ENCODE measurements at regions not wholly inside any gene's neighbourhood (a gene's known extent, or its start where the extent isn't known, plus 50 kb on each side); places are given as distances from the start of the nearest gene placed in this dataset.

- Histone ChIP-seq H3K4me1 (ENCODE audit: insufficient read depth) (no peaks in the 10 kb centered on the region), H3K27ac (ENCODE audit: low read depth) (no peak overlapping the region), H3K4me3 (no peak overlapping the region), H3K4me2 (no peak overlapping the region), H2AFZ (no peak overlapping the region), H4K20me1 (replicated peaks; ENCODE audit: insufficient read depth) (no peaks in the 10 kb centered on the region), H3K9me2 (ENCODE audit: insufficient read depth) (no peaks in the 10 kb centered on the region), H3F3A (replicated peaks; ENCODE audit: low read depth) (no peaks in the 10 kb centered on the region), H3K79me2 (replicated peaks; ENCODE audit: insufficient read depth) (no peaks in the 10 kb centered on the region), H3K27me3 (ENCODE audit: insufficient read depth) (no peaks in the 10 kb centered on the region), H3K36me3 (ENCODE audit: insufficient read depth) (no peaks in the 10 kb centered on the region)
- no peak for ATAC-seq
- H3K4me3 Mint-ChIP-seq: no peak overlapping the region
- H3K4me1 Mint-ChIP-seq: no peaks in the 10 kb centered on the region
- H3K36me3 Mint-ChIP-seq (ENCODE audit: low read depth): peaks cover 9% of the 10 kb centered on the region; the same call in 2 of the 3 replicates
- TF ChIP-seq STAT1 (IDR thresholded peaks at IDR 0.05; ENCODE audit: unreplicated experiment): no peak
- TF ChIP-seq, protein P1, sequence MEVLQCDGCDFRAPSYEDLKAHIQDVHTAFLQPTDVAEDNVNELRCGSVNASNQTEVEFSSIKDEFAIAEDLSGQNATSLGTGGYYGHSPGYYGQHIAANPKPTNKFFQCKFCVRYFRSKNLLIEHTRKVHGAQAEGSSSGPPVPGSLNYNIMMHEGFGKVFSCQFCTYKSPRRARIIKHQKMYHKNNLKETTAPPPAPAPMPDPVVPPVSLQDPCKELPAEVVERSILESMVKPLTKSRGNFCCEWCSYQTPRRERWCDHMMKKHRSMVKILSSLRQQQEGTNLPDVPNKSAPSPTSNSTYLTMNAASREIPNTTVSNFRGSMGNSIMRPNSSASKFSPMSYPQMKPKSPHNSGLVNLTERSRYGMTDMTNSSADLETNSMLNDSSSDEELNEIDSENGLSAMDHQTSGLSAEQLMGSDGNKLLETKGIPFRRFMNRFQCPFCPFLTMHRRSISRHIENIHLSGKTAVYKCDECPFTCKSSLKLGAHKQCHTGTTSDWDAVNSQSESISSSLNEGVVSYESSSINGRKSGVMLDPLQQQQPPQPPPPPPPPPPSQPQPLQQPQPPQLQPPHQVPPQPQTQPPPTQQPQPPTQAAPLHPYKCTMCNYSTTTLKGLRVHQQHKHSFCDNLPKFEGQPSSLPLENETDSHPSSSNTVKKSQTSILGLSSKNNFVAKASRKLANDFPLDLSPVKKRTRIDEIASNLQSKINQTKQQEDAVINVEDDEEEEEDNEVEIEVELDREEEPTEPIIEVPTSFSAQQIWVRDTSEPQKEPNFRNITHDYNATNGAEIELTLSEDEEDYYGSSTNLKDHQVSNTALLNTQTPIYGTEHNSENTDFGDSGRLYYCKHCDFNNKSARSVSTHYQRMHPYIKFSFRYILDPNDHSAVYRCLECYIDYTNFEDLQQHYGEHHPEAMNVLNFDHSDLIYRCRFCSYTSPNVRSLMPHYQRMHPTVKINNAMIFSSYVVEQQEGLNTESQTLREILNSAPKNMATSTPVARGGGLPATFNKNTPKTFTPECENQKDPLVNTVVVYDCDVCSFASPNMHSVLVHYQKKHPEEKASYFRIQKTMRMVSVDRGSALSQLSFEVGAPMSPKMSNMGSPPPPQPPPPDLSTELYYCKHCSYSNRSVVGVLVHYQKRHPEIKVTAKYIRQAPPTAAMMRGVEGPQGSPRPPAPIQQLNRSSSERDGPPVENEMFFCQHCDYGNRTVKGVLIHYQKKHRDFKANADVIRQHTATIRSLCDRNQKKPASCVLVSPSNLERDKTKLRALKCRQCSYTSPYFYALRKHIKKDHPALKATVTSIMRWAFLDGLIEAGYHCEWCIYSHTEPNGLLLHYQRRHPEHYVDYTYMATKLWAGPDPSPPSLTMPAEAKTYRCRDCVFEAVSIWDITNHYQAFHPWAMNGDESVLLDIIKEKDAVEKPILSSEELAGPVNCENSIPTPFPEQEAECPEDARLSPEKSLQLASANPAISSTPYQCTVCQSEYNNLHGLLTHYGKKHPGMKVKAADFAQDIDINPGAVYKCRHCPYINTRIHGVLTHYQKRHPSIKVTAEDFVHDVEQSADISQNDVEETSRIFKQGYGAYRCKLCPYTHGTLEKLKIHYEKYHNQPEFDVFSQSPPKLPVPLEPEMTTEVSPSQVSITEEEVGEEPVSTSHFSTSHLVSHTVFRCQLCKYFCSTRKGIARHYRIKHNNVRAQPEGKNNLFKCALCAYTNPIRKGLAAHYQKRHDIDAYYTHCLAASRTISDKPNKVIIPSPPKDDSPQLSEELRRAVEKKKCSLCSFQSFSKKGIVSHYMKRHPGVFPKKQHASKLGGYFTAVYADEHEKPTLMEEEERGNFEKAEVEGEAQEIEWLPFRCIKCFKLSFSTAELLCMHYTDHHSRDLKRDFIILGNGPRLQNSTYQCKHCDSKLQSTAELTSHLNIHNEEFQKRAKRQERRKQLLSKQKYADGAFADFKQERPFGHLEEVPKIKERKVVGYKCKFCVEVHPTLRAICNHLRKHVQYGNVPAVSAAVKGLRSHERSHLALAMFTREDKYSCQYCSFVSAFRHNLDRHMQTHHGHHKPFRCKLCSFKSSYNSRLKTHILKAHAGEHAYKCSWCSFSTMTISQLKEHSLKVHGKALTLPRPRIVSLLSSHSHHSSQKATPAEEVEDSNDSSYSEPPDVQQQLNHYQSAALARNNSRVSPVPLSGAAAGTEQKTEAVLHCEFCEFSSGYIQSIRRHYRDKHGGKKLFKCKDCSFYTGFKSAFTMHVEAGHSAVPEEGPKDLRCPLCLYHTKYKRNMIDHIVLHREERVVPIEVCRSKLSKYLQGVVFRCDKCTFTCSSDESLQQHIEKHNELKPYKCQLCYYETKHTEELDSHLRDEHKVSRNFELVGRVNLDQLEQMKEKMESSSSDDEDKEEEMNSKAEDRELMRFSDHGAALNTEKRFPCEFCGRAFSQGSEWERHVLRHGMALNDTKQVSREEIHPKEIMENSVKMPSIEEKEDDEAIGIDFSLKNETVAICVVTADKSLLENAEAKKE (CRISPR knock-in tag; IDR thresholded peaks at IDR 0.05): no peak
- no peak for TF ChIP-seq CREB1 (CRISPR knock-in tag; IDR thresholded peaks at IDR 0.05; ENCODE audit: low read depth)
- TF ChIP-seq CTCF (conservative IDR thresholded peaks at IDR 0.05; ENCODE audit: low read depth in 2 of 2): no peak
- TF ChIP-seq ZNF331 (CRISPR knock-in tag; IDR thresholded peaks at IDR 0.05; ENCODE audit: low read depth): no peak
- TF ChIP-seq REST (IDR thresholded peaks at IDR 0.05; ENCODE audit: unreplicated experiment): no peak
- TF ChIP-seq EZH2 (IDR thresholded peaks at IDR 0.05; ENCODE audit: low read depth, unreplicated experiment): no peak
- no peak for TF ChIP-seq EZH2phosphoT487 (IDR thresholded peaks at IDR 0.05; ENCODE audit: unreplicated experiment)
- TF ChIP-seq ETS1 (IDR thresholded peaks at IDR 0.05): no peak
- H3K9me3 Mint-ChIP-seq: peaks cover 9% of the 10 kb centered on the region; the same call in 2 of the 3 replicates
- no peak overlapping the region for H3K27ac Mint-ChIP-seq
- no peak for DNase-seq (ENCODE audit: low spot score)
- H3K27me3 Mint-ChIP-seq (ENCODE audit: insufficient read depth, low read depth, poor library complexity): no peaks in the 10 kb centered on the region
Observed at GRCh38 chr5:28678899-28679298, 1640.5 kb upstream of the CDH9 start.

All from GM23338 (cell line).